SU-DHL-6 (cell line): ENCODE measurements at regions not wholly inside any gene's neighbourhood (a gene's known extent, or its start where the extent isn't known, plus 50 kb on each side); places are given as distances from the start of the nearest gene placed in this dataset.

Source experiments
- CTCF ChIP-seq: fragments of 200-600 bp; sonication (generic); IDR thresholded peaks from one replicate; pipeline ENCODE4 v1.5.1; 2017; ENCODE audit warnings: antibody characterized with exemption, mild to moderate bottlenecking, low read length, moderate library complexity; ENCODE audit not compliant: insufficient read depth, poor library complexity, severe bottlenecking
- EZH2phosphoT487 ChIP-seq: fragments of 200-600 bp; sonication (generic), shearing (Covaris generic); conservative IDR thresholded peaks from 2 replicates; pipeline ENCODE4 v1.6.1; 2018; ENCODE audit warnings: mild to moderate bottlenecking, antibody characterized with exemption, low read length, moderate library complexity, mixed read lengths

- TF ChIP-seq CTCF (no peak), EZH2phosphoT487 (no peak)
Observed at GRCh38 chr3:76700323-76700722, 339.6 kb upstream of the ROBO2 start.
